H1 (cell line): ENCODE measurements at regions not wholly inside any gene's neighbourhood (a gene's known extent, or its start where the extent isn't known, plus 50 kb on each side); places are given as distances from the start of the nearest gene placed in this dataset.

Source experiments
- CTCF ChIA-PET: fragments of 300-600 bp; sonication (Branson Sonifier 250); formaldehyde crosslinking; loops from one replicate; lab custom pipeline; 2021; ENCODE audit not compliant: partially characterized antibody; lab: Charles Lee
- POLR2A ChIA-PET: fragments of 300-600 bp; sonication (Branson Sonifier 250); formaldehyde crosslinking; loops from one replicate; lab custom pipeline; 2021; ENCODE audit warnings: inconsistent platforms; ENCODE audit not compliant: partially characterized antibody; lab: Charles Lee
- DNase-seq, 2 experiments: peaks; one replicate each; pipeline versions ENCODE4 v3.0.0 to v3.0.0-alpha.2; 2010 to 2022; ENCODE audit warnings: low spot score in 2 of 2, low read depth in 1 of 2, mixed read lengths in 1 of 2
- FAIRE-seq: peaks from 2 replicates; lab custom pipeline; 2011; peaks lifted over from hg19 to GRCh38; lab: Jason Lieb, UNC
- H2AFZ ChIP-seq: 2 replicates; pipeline ENCODE4 v1.8.1; 2012; ENCODE audit warnings: low read length, inconsistent platforms
- H2AK5ac ChIP-seq: 2 replicates; pipeline ENCODE4 v1.6.1; 2013; ENCODE audit warnings: low read depth, low read length
- H2BK120ac ChIP-seq: replicated peaks from 2 replicates; pipeline ENCODE3; 2013; ENCODE audit warnings: low read depth, low read length, inconsistent platforms
- H2BK12ac ChIP-seq: 2 replicates; pipeline ENCODE4 v1.6.1; 2013; ENCODE audit warnings: low read depth, low read length
- H2BK15ac ChIP-seq: 2 replicates; pipeline ENCODE4 v1.6.1; 2013; ENCODE audit warnings: low read length
- H2BK20ac ChIP-seq: 2 replicates; pipeline ENCODE4 v1.6.1; 2013; ENCODE audit warnings: low read length
- H2BK5ac ChIP-seq: 2 replicates; pipeline ENCODE4 v1.6.1; 2013; ENCODE audit warnings: low read depth, low read length
- H3K14ac ChIP-seq: 2 replicates; pipeline ENCODE4 v1.6.1; 2013; ENCODE audit warnings: inconsistent platforms; ENCODE audit not compliant: insufficient read length
- H3K18ac ChIP-seq: 2 replicates; pipeline ENCODE4 v1.6.1; 2013; ENCODE audit warnings: low read length; ENCODE audit errors: extremely low read depth
- H3K23ac ChIP-seq: 2 replicates; pipeline ENCODE4 v1.6.1; 2013; ENCODE audit warnings: inconsistent platforms; ENCODE audit not compliant: insufficient read length
- H3K23me2 ChIP-seq: 2 replicates; pipeline ENCODE4 v1.6.1; 2013; ENCODE audit warnings: low read depth, low read length
- H3K27ac ChIP-seq: 2 replicates; pipeline ENCODE4 v1.6.1; 2011; ENCODE audit warnings: low read depth, low read length, inconsistent platforms
- H3K27me3 ChIP-seq, 4 experiments: replicated peaks in 1 of 4; 1 replicate in 1 of 4; 2 replicates in 3 of 4; pipeline versions ENCODE4 v1.6.1 to v1.8.1; 2011 to 2013; ENCODE audit warnings: low read length in 3 of 4, mild to moderate bottlenecking in 3 of 4, inconsistent platforms in 2 of 4, mixed read lengths in 2 of 4, moderate library complexity in 1 of 4; ENCODE audit not compliant: control insufficient read depth in 3 of 4, insufficient read depth in 3 of 4; ENCODE audit errors: extremely low read depth in 1 of 4
- H3K36me3 ChIP-seq, 4 experiments: 2 replicates each; pipeline versions ENCODE4 v1.6.1 to v1.8.1; 2011 to 2013; ENCODE audit warnings: mild to moderate bottlenecking in 4 of 4, low read length in 3 of 4, moderate library complexity in 2 of 4, control low read depth in 1 of 4, inconsistent platforms in 1 of 4; ENCODE audit not compliant: insufficient read depth in 4 of 4, control insufficient read depth in 2 of 4
- H3K4ac ChIP-seq: replicated peaks from 2 replicates; pipeline ENCODE3; 2013; ENCODE audit warnings: low read length, low read depth, mixed read lengths, inconsistent platforms; ENCODE audit not compliant: insufficient read length
- H3K4me1 ChIP-seq, 4 experiments: replicated peaks in 1 of 4; 1 replicate in 1 of 4; 2 replicates in 3 of 4; pipeline versions ENCODE4 v1.6.1 to v1.8.1; 2011 to 2013; ENCODE audit warnings: low read length in 3 of 4, inconsistent platforms in 2 of 4, mixed read lengths in 1 of 4; ENCODE audit not compliant: insufficient read depth in 4 of 4, control insufficient read depth in 3 of 4
- H3K4me2 ChIP-seq, 2 experiments: 2 replicates each; pipeline versions ENCODE4 v1.6.1 to v1.8.1; 2011 to 2013; ENCODE audit warnings: low read depth in 2 of 2, low read length in 2 of 2, control low read depth in 1 of 2, inconsistent platforms in 1 of 2, mild to moderate bottlenecking in 1 of 2; ENCODE audit not compliant: insufficient read depth in 1 of 2
- H3K4me3 ChIP-seq, 4 experiments: fragments of 200-600, 300-600 bp in 1 of 4; sonication (generic), shearing (Covaris generic), sonication (Bioruptor Twin) in 1 of 4; 2 replicates each; pipeline versions ENCODE4 v1.5.1 to v1.8.1; 2011 to 2016; ENCODE audit warnings: low read length in 4 of 4, low read depth in 3 of 4, control low read depth in 2 of 4, inconsistent platforms in 2 of 4, mild to moderate bottlenecking in 2 of 4, mixed read lengths in 1 of 4, moderate library complexity in 1 of 4; ENCODE audit not compliant: insufficient read depth in 2 of 4; ENCODE audit errors: extremely low read depth in 1 of 4
- H3K56ac ChIP-seq: replicated peaks from 2 replicates; pipeline ENCODE3; 2013; ENCODE audit warnings: low read depth, mild to moderate bottlenecking, mixed read lengths, low read length, inconsistent platforms; ENCODE audit not compliant: insufficient read length
- H3K79me1 ChIP-seq: 2 replicates; pipeline ENCODE4 v1.6.1; 2013; ENCODE audit warnings: low read depth, low read length, control low read depth
- H3K79me2 ChIP-seq, 2 experiments: 2 replicates each; pipeline versions ENCODE4 v1.6.1 to v1.8.1; 2012 to 2013; ENCODE audit warnings: low read length in 2 of 2, mild to moderate bottlenecking in 2 of 2, inconsistent platforms in 1 of 2; ENCODE audit not compliant: insufficient read depth in 2 of 2, control insufficient read depth in 1 of 2
- H3K9ac ChIP-seq, 4 experiments: replicated peaks in 1 of 4; 1 replicate in 1 of 4; 2 replicates in 3 of 4; pipeline versions ENCODE4 v1.6.1 to v1.8.1; 2011 to 2013; ENCODE audit warnings: low read depth in 3 of 4, low read length in 3 of 4, control low read depth in 2 of 4, mild to moderate bottlenecking in 2 of 4, moderate library complexity in 2 of 4, inconsistent platforms in 1 of 4; ENCODE audit errors: extremely low read depth in 1 of 4
- H3K9me3 ChIP-seq, 2 experiments: 2 replicates each; pipeline versions ENCODE4 v1.6.1 to v1.8.1; 2012 to 2013; ENCODE audit warnings: mild to moderate bottlenecking in 2 of 2, moderate library complexity in 2 of 2, control low read depth in 1 of 2, inconsistent platforms in 1 of 2, low read depth in 1 of 2, low read length in 1 of 2, mixed read lengths in 1 of 2; ENCODE audit not compliant: insufficient read depth in 2 of 2
- H4K20me1 ChIP-seq, 2 experiments: replicated peaks in 1 of 2; 2 replicates each; pipeline versions ENCODE3 to v1.8.1; 2011 to 2013; ENCODE audit warnings: inconsistent platforms in 2 of 2, low read length in 2 of 2, mild to moderate bottlenecking in 1 of 2; ENCODE audit not compliant: insufficient read depth in 2 of 2, control insufficient read depth in 1 of 2
- H4K5ac ChIP-seq: 2 replicates; pipeline ENCODE4 v1.6.1; 2013; ENCODE audit warnings: low read length, low read depth, mixed read lengths, inconsistent platforms; ENCODE audit not compliant: insufficient read length
- H4K8ac ChIP-seq: 2 replicates; pipeline ENCODE4 v1.8.0; 2013; ENCODE audit warnings: mild to moderate bottlenecking, moderate library complexity, low read length, inconsistent platforms; ENCODE audit not compliant: insufficient read depth; ENCODE audit errors: extremely low read depth
- H4K91ac ChIP-seq: replicated peaks from 2 replicates; pipeline ENCODE3; 2013; ENCODE audit warnings: low read length, mixed read lengths, inconsistent platforms; ENCODE audit not compliant: insufficient read length
- ASH2L ChIP-seq: fragments of 200-600, 300-600 bp; sonication (generic); IDR thresholded peaks from one replicate; pipeline ENCODE4 v1.7.1; 2017; ENCODE audit warnings: low read length
- EP300 ChIP-seq, 2 experiments: IDR thresholded peaks; 1 replicate in 1 of 2; 2 replicates in 1 of 2; pipeline ENCODE4 v1.6.1; 2011 to 2012; ENCODE audit warnings: low read depth in 2 of 2, low read length in 2 of 2, mild to moderate bottlenecking in 2 of 2, borderline replicate concordance in 1 of 2, inconsistent platforms in 1 of 2, moderate library complexity in 1 of 2
- FOSL1 ChIP-seq: IDR thresholded peaks from 2 replicates; pipeline ENCODE4 v1.6.1; 2011; ENCODE audit warnings: mild to moderate bottlenecking, low read depth, low read length, moderate library complexity; ENCODE audit not compliant: insufficient read depth
- HDAC2 ChIP-seq, 2 experiments: fragments of 300-600 bp in 1 of 2; sonication (generic) in 1 of 2; IDR thresholded peaks; 2 replicates each; pipeline ENCODE4 v1.6.1; 2011 to 2012; ENCODE audit warnings: low read depth in 2 of 2, low read length in 2 of 2, mild to moderate bottlenecking in 2 of 2, moderate library complexity in 2 of 2, borderline replicate concordance in 1 of 2, inconsistent platforms in 1 of 2
- JUN ChIP-seq: IDR thresholded peaks from 2 replicates; pipeline ENCODE4 v1.6.1; 2011; ENCODE audit warnings: low read depth, mild to moderate bottlenecking, improper control_type of control experiment, low read length
- POU5F1 ChIP-seq: IDR thresholded peaks from 2 replicates; pipeline ENCODE4 v1.6.1; 2011; ENCODE audit warnings: low read depth, mild to moderate bottlenecking, low read length, moderate library complexity
- WGBS, 2 experiments: shearing (Covaris generic) in 1 of 2; methylation state at CpG; one replicate each; pipeline versions ENCODE4 v1.1.6 to v1.1.7; 2013 to 2015; ENCODE audit warnings: low lambda C conversion rate in 2 of 2, mixed read lengths in 2 of 2, inconsistent platforms in 1 of 2, low coverage in 1 of 2, missing lambda C conversion rate in 1 of 2; ENCODE audit not compliant: insufficient replicate concordance in 2 of 2, insufficient coverage in 1 of 2, insufficient read length in 1 of 2; ENCODE audit errors: extremely low coverage in 1 of 2, missing lambda C conversion rate in 1 of 2; 5-methylcytosine and 5-hydroxymethylcytosine counted together
- TF ChIP-seq, protein P1 (sequence below): IDR thresholded peaks from 2 replicates; pipeline ENCODE4 v1.6.1; 2012; ENCODE audit warnings: inconsistent platforms
- TF ChIP-seq, protein P2 (sequence below), 3 experiments: IDR thresholded peaks; 1 replicate in 2 of 3; 2 replicates in 1 of 3; pipeline versions ENCODE4 v1.5.1 to v1.6.1; 2011; ENCODE audit warnings: low read length in 3 of 3, mild to moderate bottlenecking in 3 of 3, inconsistent platforms in 2 of 3, low read depth in 1 of 3, moderate library complexity in 1 of 3; ENCODE audit not compliant: insufficient read depth in 1 of 3; ENCODE audit errors: control extremely low read depth in 1 of 3
- TF ChIP-seq, protein P3 (sequence below): IDR thresholded peaks from 2 replicates; pipeline ENCODE4 v1.6.1; 2011; ENCODE audit warnings: low read depth, mild to moderate bottlenecking, low read length; ENCODE audit not compliant: insufficient read depth

DNA sequence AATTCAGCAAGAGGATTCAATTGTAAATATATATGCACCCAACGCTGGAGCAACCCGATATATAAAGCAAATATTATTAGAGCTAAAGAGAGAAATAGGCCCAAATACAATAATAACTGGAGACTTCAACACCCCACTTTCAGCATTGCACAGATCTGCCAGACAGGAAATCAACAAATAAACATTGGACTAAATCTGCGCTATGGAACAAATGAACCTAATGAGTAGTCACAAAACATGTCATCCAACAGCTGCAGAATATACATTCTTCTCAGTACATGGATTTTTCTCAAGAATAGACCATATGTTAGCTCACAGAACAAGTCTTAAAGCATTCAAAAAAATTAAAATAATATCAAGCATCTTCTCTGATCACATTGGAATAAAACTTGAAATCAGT is 86.1 kb upstream of the SLC1A1 start:
- no peak overlapping the region for H4K91ac ChIP-seq
- peaks cover 0 to 3% of the 10 kb centered on the region in 2 experiments; a peak in 1 of 4 replicates for H3K9me3 ChIP-seq
- H3K18ac ChIP-seq: no peak overlapping the region
- H3K36me3 ChIP-seq: no peaks in the 10 kb centered on the region
- H3K4me3 ChIP-seq: no peak overlapping the region
- H3K4me1 ChIP-seq: no peaks in the 10 kb centered on the region
- FAIRE-seq: no peak
- no peak overlapping the region for H3K14ac ChIP-seq
- no peaks in the 10 kb centered on the region for H3K79me1 ChIP-seq
- CTCF ChIA-PET: interaction anchor here (0.6 to 1.3 kb wide), 3 partner anchors 17 to 1022 kb away, joined by 3 read pairs; no protein-coding TSS in a partner anchor
- no peak overlapping the region for H3K56ac ChIP-seq
- POLR2A ChIA-PET: no interaction called here
- no peaks in the 10 kb centered on the region for H3K27me3 ChIP-seq
- H3K9ac ChIP-seq: no peak overlapping the region
- no peak overlapping the region for H3K4me2 ChIP-seq
- no peak overlapping the region for H2BK12ac ChIP-seq
- no peak overlapping the region for H3K23ac ChIP-seq
- 64% methylated on average over 3 of the region's 3 CpGs; no CpG with 5 or more reads in 1 of the 2 experiments for WGBS, 2 experiments
- no peak overlapping the region for H4K8ac ChIP-seq
- H4K20me1 ChIP-seq: no peaks in the 10 kb centered on the region
- H3K23me2 ChIP-seq: no peaks in the 10 kb centered on the region
- no peak overlapping the region for H3K4ac ChIP-seq
- H2BK15ac ChIP-seq: no peak overlapping the region
- H3K27ac ChIP-seq: no peak overlapping the region
- H3K79me2 ChIP-seq: no peaks in the 10 kb centered on the region
- no peak overlapping the region for H4K5ac ChIP-seq
- no peak overlapping the region for H2BK120ac ChIP-seq
- no peak for DNase-seq
- H2BK20ac ChIP-seq: no peak overlapping the region
- no peak overlapping the region for H2AK5ac ChIP-seq
- no peak overlapping the region for H2BK5ac ChIP-seq
- H2AFZ ChIP-seq: no peak overlapping the region
- TF ChIP-seq, protein P1, sequence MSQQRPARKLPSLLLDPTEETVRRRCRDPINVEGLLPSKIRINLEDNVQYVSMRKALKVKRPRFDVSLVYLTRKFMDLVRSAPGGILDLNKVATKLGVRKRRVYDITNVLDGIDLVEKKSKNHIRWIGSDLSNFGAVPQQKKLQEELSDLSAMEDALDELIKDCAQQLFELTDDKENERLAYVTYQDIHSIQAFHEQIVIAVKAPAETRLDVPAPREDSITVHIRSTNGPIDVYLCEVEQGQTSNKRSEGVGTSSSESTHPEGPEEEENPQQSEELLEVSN: no peak
- TF ChIP-seq HDAC2 (IDR thresholded peaks at IDR 0.05; ENCODE audit: borderline replicate concordance in 1 of 2, low read depth in 2 of 2, low read length in 2 of 2) (no peak), ASH2L (no peak), POU5F1 (no peak), EP300 (IDR thresholded peaks at IDR 0.05; ENCODE audit: borderline replicate concordance in 1 of 2, low read depth in 2 of 2, low read length in 2 of 2) (no peak), FOSL1 (no peak), JUN (no peak)
- TF ChIP-seq, protein P2, sequence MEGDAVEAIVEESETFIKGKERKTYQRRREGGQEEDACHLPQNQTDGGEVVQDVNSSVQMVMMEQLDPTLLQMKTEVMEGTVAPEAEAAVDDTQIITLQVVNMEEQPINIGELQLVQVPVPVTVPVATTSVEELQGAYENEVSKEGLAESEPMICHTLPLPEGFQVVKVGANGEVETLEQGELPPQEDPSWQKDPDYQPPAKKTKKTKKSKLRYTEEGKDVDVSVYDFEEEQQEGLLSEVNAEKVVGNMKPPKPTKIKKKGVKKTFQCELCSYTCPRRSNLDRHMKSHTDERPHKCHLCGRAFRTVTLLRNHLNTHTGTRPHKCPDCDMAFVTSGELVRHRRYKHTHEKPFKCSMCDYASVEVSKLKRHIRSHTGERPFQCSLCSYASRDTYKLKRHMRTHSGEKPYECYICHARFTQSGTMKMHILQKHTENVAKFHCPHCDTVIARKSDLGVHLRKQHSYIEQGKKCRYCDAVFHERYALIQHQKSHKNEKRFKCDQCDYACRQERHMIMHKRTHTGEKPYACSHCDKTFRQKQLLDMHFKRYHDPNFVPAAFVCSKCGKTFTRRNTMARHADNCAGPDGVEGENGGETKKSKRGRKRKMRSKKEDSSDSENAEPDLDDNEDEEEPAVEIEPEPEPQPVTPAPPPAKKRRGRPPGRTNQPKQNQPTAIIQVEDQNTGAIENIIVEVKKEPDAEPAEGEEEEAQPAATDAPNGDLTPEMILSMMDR (IDR thresholded peaks at IDR 0.05; ENCODE audit: control extremely low read depth in 1 of 3, insufficient read depth in 1 of 3, low read depth in 1 of 3, low read length in 3 of 3): no peak
- TF ChIP-seq, protein P3, sequence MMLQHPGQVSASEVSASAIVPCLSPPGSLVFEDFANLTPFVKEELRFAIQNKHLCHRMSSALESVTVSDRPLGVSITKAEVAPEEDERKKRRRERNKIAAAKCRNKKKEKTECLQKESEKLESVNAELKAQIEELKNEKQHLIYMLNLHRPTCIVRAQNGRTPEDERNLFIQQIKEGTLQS: no peak
